CD4-positive, alpha-beta memory T cell (primary cell): ENCODE measurements at regions not wholly inside any gene's neighbourhood (a gene's known extent, or its start where the extent isn't known, plus 50 kb on each side); places are given as distances from the start of the nearest gene placed in this dataset.
"Not testable (repeated sequence)": the region's sequence is repeated elsewhere in the genome, so short reads cannot be mapped to it uniquely, and the experiment has no call there.

ENCODE experiments used
- CTCF ChIA-PET: fragments of 350-600 bp; sonication (Branson Sonifier 250); formaldehyde crosslinking; loops from one replicate; lab custom pipeline; 2021; ENCODE audit warnings: inconsistent platforms; ENCODE audit not compliant: partially characterized antibody; lab: Charles Lee
- POLR2A ChIA-PET: fragments of 350-600 bp; sonication (Branson Sonifier 250); formaldehyde crosslinking; loops from one replicate; lab custom pipeline; 2021; ENCODE audit not compliant: partially characterized antibody; lab: Charles Lee
- DNase-seq, 5 donors: peaks; one replicate each; pipeline versions ENCODE4 v3.0.0 to v3.0.0-alpha.2; 2020 to 2022; ENCODE audit warnings: mixed read lengths in 1 of 5
- H3K27ac ChIP-seq: one replicate; pipeline ENCODE4 v1.7.0; 2013; ENCODE audit warnings: low read depth, low read length
- H3K27me3 ChIP-seq: 2 replicates; pipeline ENCODE4 v1.7.0; 2013; ENCODE audit warnings: mild to moderate bottlenecking, low read length, moderate library complexity; ENCODE audit not compliant: insufficient read depth
- H3K36me3 ChIP-seq: 2 replicates; pipeline ENCODE4 v1.7.0; 2013; ENCODE audit warnings: mild to moderate bottlenecking, low read length, moderate library complexity; ENCODE audit not compliant: insufficient read depth
- H3K4me1 ChIP-seq: 2 replicates; pipeline ENCODE4 v1.7.0; 2013; ENCODE audit warnings: mild to moderate bottlenecking, low read length, moderate library complexity; ENCODE audit not compliant: insufficient read depth
- H3K4me3 ChIP-seq, 2 donors: one replicate each; pipeline ENCODE4 v1.7.0; 2013; ENCODE audit warnings: low read length in 2 of 2, mild to moderate bottlenecking in 1 of 2
- H3K9me3 ChIP-seq, 2 donors: one replicate each; pipeline ENCODE4 v1.7.0; 2013; ENCODE audit warnings: low read length in 2 of 2, control low read depth in 1 of 2; ENCODE audit not compliant: control insufficient read depth in 1 of 2
- H3K27ac Mint-ChIP-seq, 7 donors: one replicate each; pipeline ENCODE4 v1.8.0; 2020 to 2021; ENCODE audit warnings: mixed read lengths in 7 of 7, mild to moderate bottlenecking in 6 of 7, inconsistent platforms in 3 of 7, moderate library complexity in 3 of 7
- H3K27me3 Mint-ChIP-seq, 2 donors: one replicate each; pipeline ENCODE4 v1.8.0; 2020 to 2021; ENCODE audit warnings: mixed read lengths in 2 of 2
- H3K36me3 Mint-ChIP-seq, 2 donors: one replicate each; pipeline ENCODE4 v1.8.0; 2020 to 2021; ENCODE audit warnings: mixed read lengths in 2 of 2, inconsistent platforms in 1 of 2, mild to moderate bottlenecking in 1 of 2
- H3K4me1 Mint-ChIP-seq, 4 donors: one replicate each; pipeline ENCODE4 v1.8.0; 2020 to 2021; ENCODE audit warnings: mixed read lengths in 4 of 4, mild to moderate bottlenecking in 1 of 4
- H3K4me3 Mint-ChIP-seq, 8 donors: one replicate each; pipeline ENCODE4 v1.8.0; 2020 to 2021; ENCODE audit warnings: mixed read lengths in 8 of 8, mild to moderate bottlenecking in 7 of 8, moderate library complexity in 6 of 8, inconsistent platforms in 3 of 8
- H3K9me3 Mint-ChIP-seq, 8 donors: one replicate each; pipeline ENCODE4 v1.8.0; 2020 to 2021; ENCODE audit warnings: mixed read lengths in 8 of 8, mild to moderate bottlenecking in 5 of 8, inconsistent platforms in 3 of 8, moderate library complexity in 1 of 8
- intact Hi-C: fragments of 100-400 bp; cut with micrococcal nuclease; formaldehyde crosslinking; loops from one replicate; pipeline ENCODE4 v1.15.1; 2023

DNA sequence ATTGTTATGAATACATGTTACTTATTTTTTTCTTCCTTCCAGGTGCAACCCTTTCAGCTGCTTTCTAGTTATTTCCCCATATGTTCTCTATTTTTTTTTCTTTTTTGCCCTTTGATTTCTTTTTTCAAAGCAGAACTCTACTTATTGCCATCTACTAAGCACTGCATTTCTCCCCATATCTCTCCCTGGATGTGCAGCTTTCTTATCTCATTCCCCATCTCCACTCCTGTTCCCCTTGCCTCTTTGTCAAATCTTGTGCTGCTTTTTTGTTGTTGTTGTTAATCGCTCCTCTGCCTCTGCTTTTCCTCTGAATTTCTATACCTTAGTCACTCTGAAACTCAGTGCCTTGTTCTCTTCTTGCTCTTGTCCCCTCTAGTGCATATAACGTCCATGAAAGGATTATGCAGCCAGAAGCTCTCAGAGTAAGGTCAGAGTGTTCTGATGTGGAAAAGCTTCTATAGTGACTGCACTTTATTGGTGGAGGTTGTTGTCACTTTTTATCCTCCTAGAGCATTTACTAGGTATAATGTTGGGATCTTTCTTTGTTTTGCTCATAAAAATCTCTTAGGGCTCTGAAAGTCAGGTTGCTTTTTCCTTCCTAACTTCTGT lies 51.1 kb upstream of the JADE1 start:
- no peaks in the 10 kb centered on the region for H3K27me3 Mint-ChIP-seq
- H3K4me3 Mint-ChIP-seq, result no peak overlapping the region
- no peaks in the 10 kb centered on the region for H3K36me3 ChIP-seq
- DNase-seq, result no peak
- ChIA-PET POLR2A (no interaction called here), CTCF (no interaction called here)
- no peaks in the 10 kb centered on the region for H3K9me3 Mint-ChIP-seq
- H3K4me1 ChIP-seq, result no peaks in the 10 kb centered on the region
- H3K9me3 ChIP-seq, result no peaks in the 10 kb centered on the region
- H3K27ac Mint-ChIP-seq, result peak overlapping the region in 1 of 7 donors; percentile 32
- no peaks in the 10 kb centered on the region for H3K27me3 ChIP-seq
- intact Hi-C loops, result no loop called here
- peaks cover 0 to 2% (median 0%) of the 10 kb centered on the region in 4 donors for H3K4me1 Mint-ChIP-seq
- H3K27ac ChIP-seq, result no peak overlapping the region
- H3K4me3 ChIP-seq, result no peak overlapping the region
- H3K36me3 Mint-ChIP-seq, result no peaks in the 10 kb centered on the region

DNA sequence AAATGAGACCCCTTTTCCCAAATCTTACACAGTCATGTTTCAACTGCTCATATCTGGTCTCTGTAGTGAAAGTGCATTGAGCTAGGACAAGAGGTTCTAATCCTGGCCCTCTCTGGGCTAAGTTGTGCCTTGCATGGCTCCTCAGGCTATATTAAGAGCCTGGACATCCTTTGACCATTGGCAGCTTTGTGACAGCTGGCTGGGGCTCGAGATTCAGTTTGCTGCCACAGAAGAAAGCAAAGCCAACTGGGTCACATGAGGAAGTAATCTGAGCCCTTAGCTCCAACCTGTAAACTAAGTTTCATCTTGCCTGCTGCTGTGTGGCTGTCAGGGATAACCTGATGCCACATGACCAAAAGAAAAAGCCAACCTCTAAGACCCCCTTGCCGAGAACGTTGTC lies 51.8 kb upstream of the JADE1 start:
- CTCF ChIA-PET, result no interaction called here
- DNase-seq, result no peak
- Mint-ChIP-seq H3K4me3 (no peak overlapping the region), H3K36me3 (no peaks in the 10 kb centered on the region), H3K27ac (no peak overlapping the region), H3K27me3 (no peaks in the 10 kb centered on the region), H3K4me1 (peaks cover 0 to 2% (median 0%) of the 10 kb centered on the region in 4 donors), H3K9me3 (no peaks in the 10 kb centered on the region)
- Histone ChIP-seq H3K27ac (no peak overlapping the region), H3K9me3 (no peaks in the 10 kb centered on the region), H3K4me3 (no peak overlapping the region), H3K27me3 (no peaks in the 10 kb centered on the region), H3K4me1 (no peaks in the 10 kb centered on the region), H3K36me3 (no peaks in the 10 kb centered on the region)
- intact Hi-C loops, result no loop called here
- POLR2A ChIA-PET, result no interaction called here

DNA sequence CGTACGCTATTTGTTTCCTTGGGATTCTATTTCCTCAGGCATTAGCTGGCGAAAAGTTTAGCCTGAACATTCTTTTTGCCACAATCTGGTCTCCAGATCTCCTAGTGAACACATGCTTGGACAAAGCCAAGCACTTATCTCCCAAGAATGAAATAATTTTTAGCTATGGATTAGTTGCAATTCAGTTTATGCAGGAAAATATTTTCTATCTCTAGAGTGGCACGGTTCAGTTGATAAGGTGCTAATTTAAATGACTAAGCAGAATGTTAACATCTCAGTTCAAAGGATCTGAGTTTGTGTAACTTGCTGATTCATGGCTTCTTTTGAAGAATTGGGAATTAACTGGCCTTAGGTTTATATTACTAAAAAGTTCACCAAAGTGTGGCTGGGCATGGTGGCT lies 58.1 kb upstream of the JADE1 start:
- intact Hi-C loops, result no loop called here

DNA sequence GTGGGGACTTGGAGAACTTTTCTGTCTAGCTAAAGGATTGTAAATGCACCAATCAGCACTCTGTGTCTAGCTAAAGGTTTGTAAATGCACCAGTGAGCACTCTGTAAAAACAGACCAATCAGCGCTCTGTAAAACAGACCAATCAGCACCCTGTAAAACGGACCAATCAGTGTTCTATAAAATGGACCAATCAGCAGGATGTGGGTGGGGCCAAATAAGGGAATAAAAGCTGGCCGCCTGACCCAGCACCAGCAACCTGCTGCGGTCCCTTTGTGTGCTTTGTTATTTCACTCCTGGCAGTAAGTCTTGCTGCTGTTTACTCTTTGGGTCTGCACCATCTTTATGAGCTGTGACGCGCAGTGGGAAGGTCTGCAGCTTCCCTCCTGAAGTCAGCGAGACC lies 67.8 kb upstream of the JADE1 start:
- H3K9me3 Mint-ChIP-seq, H3K27me3 ChIP-seq, H3K27me3 Mint-ChIP-seq, H3K4me3 Mint-ChIP-seq, H3K27ac ChIP-seq, DNase-seq, H3K4me1 ChIP-seq, H3K9me3 ChIP-seq, H3K4me1 Mint-ChIP-seq, H3K36me3 ChIP-seq, POLR2A ChIA-PET, intact Hi-C loops, H3K27ac Mint-ChIP-seq, H3K36me3 Mint-ChIP-seq, H3K4me3 ChIP-seq: not testable (repeated sequence)
- CTCF ChIA-PET, result interaction anchor here (0.7 kb wide), 1 partner anchor 1153 kb away, joined by 3 read pairs; no protein-coding TSS in a partner anchor

More for the DNA sequence above, 58.1 kb upstream of the JADE1 start:
- Mint-ChIP-seq H3K9me3 (no peaks in the 10 kb centered on the region), H3K36me3 (no peaks in the 10 kb centered on the region), H3K27ac (no peak overlapping the region), H3K4me3 (no peak overlapping the region), H3K4me1 (no peaks in the 10 kb centered on the region), H3K27me3 (no peaks in the 10 kb centered on the region)
- Histone ChIP-seq H3K27me3 (no peaks in the 10 kb centered on the region), H3K36me3 (no peaks in the 10 kb centered on the region), H3K4me1 (no peaks in the 10 kb centered on the region), H3K9me3 (no peaks in the 10 kb centered on the region), H3K4me3 (no peak overlapping the region), H3K27ac (no peak overlapping the region)
- ChIA-PET POLR2A (no interaction called here), CTCF (interaction anchor here (0.9 kb wide), 1 partner anchor 17 kb away, joined by 3 read pairs; no protein-coding TSS in a partner anchor)
- no peak for DNase-seq

DNA sequence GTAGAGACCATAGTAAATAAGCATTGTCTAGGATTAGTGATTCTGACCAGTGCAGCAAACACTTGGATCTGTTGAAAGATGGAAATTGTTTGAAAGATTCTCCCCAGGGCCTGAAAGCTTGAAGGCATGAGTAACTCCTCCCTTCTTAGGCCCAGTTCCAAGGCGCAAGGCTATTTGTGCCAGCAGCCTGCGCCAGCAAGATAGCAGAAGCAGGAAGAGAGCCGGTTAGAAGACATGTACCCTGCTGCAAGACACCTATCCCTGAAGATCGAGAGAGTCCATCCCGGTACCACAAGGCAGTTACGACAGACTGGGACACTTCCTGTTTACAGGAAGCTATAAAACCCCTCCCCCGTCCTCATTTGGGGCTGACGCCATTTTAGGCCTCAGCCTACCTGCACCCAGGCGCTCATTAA lies 72.4 kb upstream of the JADE1 start:
- H3K36me3 ChIP-seq, result no peaks in the 10 kb centered on the region
- Mint-ChIP-seq H3K4me3 (no peak overlapping the region), H3K27me3 (no peaks in the 10 kb centered on the region), H3K4me1 (peaks cover 0 to 2% (median 0%) of the 10 kb centered on the region in 4 donors), H3K9me3 (no peaks in the 10 kb centered on the region), H3K27ac (no peak overlapping the region), H3K36me3 (no peaks in the 10 kb centered on the region)
- ChIA-PET POLR2A (no interaction called here), CTCF (interaction anchor here (0.6 kb wide), 1 partner anchor 8 kb away, joined by 3 read pairs; no protein-coding TSS in a partner anchor)
- no peak for DNase-seq
- H3K4me3 ChIP-seq, result no peak overlapping the region
- no peak overlapping the region for H3K27ac ChIP-seq
- no peaks in the 10 kb centered on the region for H3K4me1 ChIP-seq
- intact Hi-C loops, result no loop called here
- H3K9me3 ChIP-seq, result no peaks in the 10 kb centered on the region
- no peaks in the 10 kb centered on the region for H3K27me3 ChIP-seq

DNA sequence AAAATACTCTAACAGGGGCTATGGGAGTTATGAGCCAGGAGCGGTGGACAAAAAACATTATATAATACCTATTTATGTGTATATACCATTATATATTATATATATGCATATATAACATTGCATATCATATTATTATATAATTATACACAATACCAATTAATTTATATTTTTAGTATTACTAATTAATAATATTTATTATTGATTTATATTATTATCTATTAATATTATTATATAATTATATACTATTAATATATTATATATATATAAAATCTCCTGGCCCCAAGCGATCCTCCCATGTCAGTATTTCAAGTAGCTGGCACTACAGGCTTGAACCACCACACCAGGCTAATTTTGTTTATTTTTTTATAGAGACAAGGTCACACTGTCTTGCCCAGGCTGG lies 73.8 kb upstream of the JADE1 start:
- no peak for DNase-seq
- no peaks in the 10 kb centered on the region for H3K27me3 ChIP-seq
- H3K27me3 Mint-ChIP-seq, result no peaks in the 10 kb centered on the region
- no peaks in the 10 kb centered on the region for H3K9me3 ChIP-seq
- no peak overlapping the region for H3K27ac ChIP-seq
- ChIA-PET POLR2A (no interaction called here), CTCF (no interaction called here)
- no peak overlapping the region for H3K4me3 Mint-ChIP-seq
- no peaks in the 10 kb centered on the region for H3K36me3 ChIP-seq
- H3K9me3 Mint-ChIP-seq, result no peaks in the 10 kb centered on the region
- H3K27ac Mint-ChIP-seq, result no peak overlapping the region
- intact Hi-C loops, result no loop called here
- H3K4me1 Mint-ChIP-seq, result peaks cover 0 to 2% (median 0%) of the 10 kb centered on the region in 4 donors
- H3K4me1 ChIP-seq, result no peaks in the 10 kb centered on the region
- H3K4me3 ChIP-seq, result no peak overlapping the region
- no peaks in the 10 kb centered on the region for H3K36me3 Mint-ChIP-seq

DNA sequence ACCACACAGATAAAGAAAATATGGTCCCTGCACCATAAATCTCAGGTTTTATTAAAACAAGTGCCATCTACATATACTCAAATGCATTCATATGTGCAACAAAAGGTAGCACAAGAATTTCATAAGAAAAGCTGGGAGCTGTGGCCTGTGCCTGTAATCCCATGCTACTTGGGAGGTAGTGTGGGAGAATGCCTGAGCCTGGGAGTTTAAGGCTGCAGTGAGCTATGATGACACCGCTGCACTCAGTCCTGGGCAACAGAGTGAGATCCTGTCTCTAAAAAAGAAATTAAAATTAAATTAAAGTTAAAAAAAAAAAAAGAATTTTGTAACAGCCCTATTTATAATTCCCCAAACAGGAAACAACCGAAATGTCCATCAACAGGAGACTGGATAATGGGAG lies 81.3 kb upstream of the JADE1 start:
- Histone ChIP-seq H3K4me3 (no peak overlapping the region), H3K27ac (no peak overlapping the region), H3K27me3 (no peaks in the 10 kb centered on the region), H3K36me3 (no peaks in the 10 kb centered on the region), H3K4me1 (no peaks in the 10 kb centered on the region), H3K9me3 (no peaks in the 10 kb centered on the region)
- Mint-ChIP-seq H3K27ac (no peak overlapping the region), H3K36me3 (no peaks in the 10 kb centered on the region), H3K4me1 (no peaks in the 10 kb centered on the region), H3K9me3 (no peaks in the 10 kb centered on the region), H3K4me3 (no peak overlapping the region), H3K27me3 (no peaks in the 10 kb centered on the region)
- ChIA-PET CTCF (no interaction called here), POLR2A (no interaction called here)
- intact Hi-C loops, result no loop called here
- DNase-seq, result no peak
